Breast epithelium (tissue), 3 donors: ENCODE measurements at regions not wholly inside any gene's neighbourhood (a gene's known extent, or its start where the extent isn't known, plus 50 kb on each side); places are given as distances from the start of the nearest gene placed in this dataset.

Experiments
- CTCF ChIP-seq, 3 donors: fragments of 450-650 bp; IDR thresholded peaks; one replicate each; pipeline ENCODE4 v1.5.1; 2016 to 2017; ENCODE audit warnings: antibody characterized with exemption in 3 of 3, mild to moderate bottlenecking in 3 of 3, moderate library complexity in 3 of 3
- POLR2A ChIP-seq: fragments of 450-650 bp; IDR thresholded peaks from one replicate; pipeline ENCODE4 v1.6.1; 2016; ENCODE audit warnings: antibody characterized with exemption, mild to moderate bottlenecking, moderate library complexity

GRCh38 chr4:106421441-106422296, 53.1 kb upstream of the GIMD1 start:
- TF ChIP-seq CTCF (IDR thresholded peaks at IDR 0.05) (no peak), POLR2A (no peak)
